BJ (cell line): ENCODE measurements at regions not wholly inside any gene's neighbourhood (a gene's known extent, or its start where the extent isn't known, plus 50 kb on each side); places are given as distances from the start of the nearest gene placed in this dataset.

Experiments used
- CTCF ChIA-PET: fragments of 350-600 bp; formaldehyde crosslinking; extraction: SDS; loops from one replicate; lab custom pipeline; 2021; ENCODE audit warnings: antibody characterized with exemption, inconsistent platforms; lab: Yijun Ruan, JAX
- POLR2A ChIA-PET: fragments of 300-600 bp; sonication (Branson Sonifier 250); formaldehyde crosslinking; extraction: SDS; loops from one replicate; lab custom pipeline; 2021; ENCODE audit warnings: antibody characterized with exemption; lab: Charles Lee
- DNase-seq: peaks from one replicate; pipeline ENCODE4 v3.0.0-alpha.2; 2011; ENCODE audit warnings: low read depth
- H3K27me3 ChIP-seq: 2 replicates; pipeline ENCODE4 v1.6.0; 2011; ENCODE audit warnings: low read length; ENCODE audit not compliant: control insufficient read depth, insufficient read depth
- H3K36me3 ChIP-seq: 2 replicates; pipeline ENCODE4 v1.5.1; 2011; ENCODE audit warnings: low read length; ENCODE audit not compliant: control insufficient read depth, insufficient read depth
- H3K4me3 ChIP-seq: 2 replicates; pipeline ENCODE4 v1.5.1; 2011; ENCODE audit warnings: low read depth, mild to moderate bottlenecking, control low read depth, low read length
- TF ChIP-seq, protein P1 (sequence below): IDR thresholded peaks from 2 replicates; pipeline ENCODE4 v1.5.1; 2011; ENCODE audit warnings: low read depth, mild to moderate bottlenecking, control low read depth, inconsistent platforms, low read length, moderate library complexity; ENCODE audit not compliant: insufficient read depth

DNA sequence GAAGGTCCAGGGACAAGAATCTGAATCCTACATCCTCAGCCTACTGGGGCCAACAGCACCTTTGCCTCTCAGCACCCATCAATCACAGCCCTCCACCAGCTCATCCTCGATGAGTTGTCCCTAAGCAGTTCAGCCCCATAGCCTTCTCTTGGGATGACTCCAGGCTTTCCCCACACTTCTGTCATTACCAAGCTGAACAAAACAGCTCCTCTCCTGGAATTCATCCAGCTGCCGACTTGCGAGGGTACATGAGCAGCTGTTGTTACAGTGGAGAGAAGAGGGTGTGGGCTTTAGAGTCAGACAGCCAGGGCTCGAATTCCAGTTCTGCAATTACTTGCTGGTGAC is 69.0 kb upstream of the THBS1 start:
- TF ChIP-seq, protein P1, sequence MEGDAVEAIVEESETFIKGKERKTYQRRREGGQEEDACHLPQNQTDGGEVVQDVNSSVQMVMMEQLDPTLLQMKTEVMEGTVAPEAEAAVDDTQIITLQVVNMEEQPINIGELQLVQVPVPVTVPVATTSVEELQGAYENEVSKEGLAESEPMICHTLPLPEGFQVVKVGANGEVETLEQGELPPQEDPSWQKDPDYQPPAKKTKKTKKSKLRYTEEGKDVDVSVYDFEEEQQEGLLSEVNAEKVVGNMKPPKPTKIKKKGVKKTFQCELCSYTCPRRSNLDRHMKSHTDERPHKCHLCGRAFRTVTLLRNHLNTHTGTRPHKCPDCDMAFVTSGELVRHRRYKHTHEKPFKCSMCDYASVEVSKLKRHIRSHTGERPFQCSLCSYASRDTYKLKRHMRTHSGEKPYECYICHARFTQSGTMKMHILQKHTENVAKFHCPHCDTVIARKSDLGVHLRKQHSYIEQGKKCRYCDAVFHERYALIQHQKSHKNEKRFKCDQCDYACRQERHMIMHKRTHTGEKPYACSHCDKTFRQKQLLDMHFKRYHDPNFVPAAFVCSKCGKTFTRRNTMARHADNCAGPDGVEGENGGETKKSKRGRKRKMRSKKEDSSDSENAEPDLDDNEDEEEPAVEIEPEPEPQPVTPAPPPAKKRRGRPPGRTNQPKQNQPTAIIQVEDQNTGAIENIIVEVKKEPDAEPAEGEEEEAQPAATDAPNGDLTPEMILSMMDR, result no peak
- ChIA-PET POLR2A (interaction anchor here (1.1 to 1.5 kb wide), 5 partner anchors 19 to 100 kb away, joined by 3 to 8 read pairs (median 3); no protein-coding TSS in a partner anchor), CTCF (interaction anchor here (0.6 to 1.5 kb wide), 6 partner anchors 9 to 113 kb away, joined by 3 to 4 read pairs (median 3); no protein-coding TSS in a partner anchor)
- no peaks in the 10 kb centered on the region for H3K27me3 ChIP-seq
- no peak overlapping the region for H3K4me3 ChIP-seq
- no peaks in the 10 kb centered on the region for H3K36me3 ChIP-seq
- no peak for DNase-seq

DNA sequence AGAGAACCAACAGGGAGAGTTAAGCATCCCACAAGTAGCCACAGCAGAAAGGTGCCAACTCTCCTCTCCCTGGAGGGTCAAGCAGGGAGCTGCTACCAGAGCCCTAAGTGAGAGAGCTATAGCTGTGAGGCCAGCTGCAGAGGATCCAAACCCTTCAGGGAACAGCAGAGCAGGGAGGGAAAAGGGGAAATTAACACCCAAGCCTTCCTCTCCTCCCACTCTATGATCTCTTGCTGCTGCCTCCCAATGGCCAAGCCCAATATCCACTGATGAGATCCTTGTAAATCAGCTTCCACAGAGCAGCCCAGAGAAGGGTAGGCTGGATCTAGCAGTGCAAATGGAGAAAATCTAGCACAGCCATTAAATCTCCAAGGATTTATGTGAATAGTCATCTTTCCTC is 68.2 kb upstream of the THBS1 start:
- TF ChIP-seq, protein P1, result no peak
- no peak for DNase-seq
- Histone ChIP-seq H3K4me3 (no peak overlapping the region), H3K27me3 (no peaks in the 10 kb centered on the region), H3K36me3 (no peaks in the 10 kb centered on the region)
- CTCF ChIA-PET, result interaction anchor here (1.2 to 1.9 kb wide), 3 partner anchors 14 to 114 kb away, joined by 3 to 7 read pairs (median 3); no protein-coding TSS in a partner anchor
- POLR2A ChIA-PET, result interaction anchor here (1.0 kb wide), 1 partner anchor 68 kb away, joined by 8 read pairs; the partner anchor contains the start of gene THBS1

DNA sequence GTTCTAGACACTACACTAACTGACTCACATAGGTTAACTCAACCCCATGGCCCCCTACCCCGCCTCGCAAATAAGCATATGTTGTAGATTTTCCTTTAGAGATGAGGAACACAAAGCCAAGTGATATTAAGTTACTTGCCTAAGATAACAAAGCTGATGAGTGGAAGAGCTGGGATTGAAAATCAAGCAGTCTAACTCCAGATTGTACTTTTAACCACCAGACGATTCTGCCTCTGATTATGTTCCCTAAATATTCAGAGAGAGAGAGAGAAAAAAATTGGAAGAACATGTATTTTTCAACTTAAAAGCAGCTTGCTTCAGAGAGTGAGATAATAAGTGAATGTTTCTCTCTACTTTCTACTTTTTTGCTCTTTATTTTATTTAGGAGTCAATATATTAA is 66.9 kb upstream of the THBS1 start:
- TF ChIP-seq, protein P1, result no peak
- no peaks in the 10 kb centered on the region for H3K27me3 ChIP-seq
- POLR2A ChIA-PET, result no interaction called here
- no peak for DNase-seq
- no peak overlapping the region for H3K4me3 ChIP-seq
- CTCF ChIA-PET, result interaction anchor here (0.7 to 1.9 kb wide), 3 partner anchors 11 to 40 kb away, joined by 3 to 7 read pairs (median 3); no protein-coding TSS in a partner anchor
- no peaks in the 10 kb centered on the region for H3K36me3 ChIP-seq

DNA sequence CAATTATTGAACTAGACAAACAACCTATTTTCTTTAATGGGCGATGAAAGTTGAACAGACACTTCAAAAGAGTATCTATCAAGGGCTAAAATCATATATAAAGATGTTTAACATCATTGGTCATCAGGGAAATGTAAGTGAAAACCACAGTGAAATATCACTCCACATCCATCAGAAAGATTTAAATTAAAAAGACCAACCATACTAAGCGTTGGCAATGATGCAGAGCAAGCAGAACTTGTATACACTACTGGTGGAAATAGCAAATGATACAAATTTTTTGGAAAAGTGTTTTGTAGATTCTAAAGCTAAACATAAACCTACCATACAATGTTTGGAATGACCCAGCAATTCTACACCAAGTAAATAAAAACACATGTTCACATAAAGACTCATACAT is 65.9 kb upstream of the THBS1 start:
- ChIA-PET POLR2A (no interaction called here), CTCF (no interaction called here)

DNA sequence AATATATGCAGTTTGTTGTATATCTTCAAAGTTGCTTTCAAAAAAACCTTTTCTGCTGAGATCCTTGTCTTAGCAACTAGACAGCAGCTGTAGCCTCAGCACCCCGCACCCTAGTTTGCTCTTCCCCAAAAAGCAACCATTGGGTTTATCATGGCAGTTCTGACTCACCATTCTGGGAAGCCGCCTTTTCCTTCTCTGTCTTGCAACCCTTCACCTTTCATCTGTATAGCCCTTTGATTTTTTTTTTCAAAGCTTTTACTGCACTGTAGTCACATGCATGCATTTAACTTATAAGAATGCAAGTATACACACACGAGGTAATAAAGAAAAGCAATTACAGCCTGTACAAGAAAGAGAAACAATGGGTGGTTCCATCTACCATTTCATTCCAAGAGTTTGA is 65.1 kb upstream of the THBS1 start:
- ChIA-PET CTCF (no interaction called here), POLR2A (no interaction called here)
- TF ChIP-seq, protein P1, result no peak

More for the DNA sequence above, 65.9 kb upstream of the THBS1 start:
- Histone ChIP-seq H3K36me3 (no peaks in the 10 kb centered on the region), H3K4me3 (no peak overlapping the region), H3K27me3 (no peaks in the 10 kb centered on the region)
- DNase-seq, result no peak
- TF ChIP-seq, protein P1, result no peak

More for the DNA sequence above, 65.1 kb upstream of the THBS1 start:
- no peaks in the 10 kb centered on the region for H3K27me3 ChIP-seq
- H3K4me3 ChIP-seq, result no peak overlapping the region
- no peak for DNase-seq
- H3K36me3 ChIP-seq, result no peaks in the 10 kb centered on the region
